ENCODE measurements at regions not wholly inside any gene's neighbourhood (a gene's known extent, or its start where the extent isn't known, plus 50 kb on each side); places are given as distances from the start of the nearest gene placed in this dataset.

DNA sequence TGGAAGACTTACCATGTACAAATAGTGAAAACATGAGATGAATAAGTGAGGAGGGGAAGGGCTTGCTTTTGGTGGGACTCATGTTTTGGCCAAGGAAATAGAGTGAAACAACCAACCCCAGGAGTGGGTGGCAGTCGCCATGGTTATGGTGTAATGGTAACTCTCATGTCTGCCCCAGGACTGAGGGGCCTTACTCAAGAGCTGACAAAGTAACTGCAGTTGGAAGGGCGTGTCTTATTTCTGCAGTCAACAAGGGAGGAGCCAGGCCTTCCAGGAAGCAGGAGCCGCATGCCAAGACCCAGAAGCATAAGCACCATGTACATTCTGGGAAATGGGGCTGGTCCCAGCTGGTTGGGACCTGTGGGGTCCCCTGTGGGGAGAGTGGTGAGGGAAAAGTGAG lies 108.5 kb downstream of the UNC5CL start:
- Mint-ChIP-seq H3K36me3 (no peaks in the 10 kb centered on the region), H3K27ac (no peak overlapping the region), H3K9me3 (no peaks in the 10 kb centered on the region), H3K4me1 (no peaks in the 10 kb centered on the region; the same call in 1 of the 2 replicates), H3K4me3 (no peak overlapping the region), H3K27me3 (ENCODE audit: low read depth) (peaks cover 21% of the 10 kb centered on the region)
- peak; percentile 76 for ATAC-seq
- ChIA-PET CTCF (no interaction called here), POLR2A (no interaction called here)
- DNase-seq (ENCODE audit: low spot score) = no peak
- TF ChIP-seq JUN (CRISPR knock-in tag; IDR thresholded peaks at IDR 0.05) (no peak), TEAD1 (CRISPR knock-in tag; IDR thresholded peaks at IDR 0.05) (no peak), SMAD4 (CRISPR knock-in tag; IDR thresholded peaks at IDR 0.05) (no peak), ZNF423 (CRISPR knock-in tag; IDR thresholded peaks at IDR 0.05) (no peak), PRDM15 (CRISPR knock-in tag; IDR thresholded peaks at IDR 0.05) (no peak)

GRCh38 chr6:40930045-40930444 lies 109.0 kb downstream of the UNC5CL start:
- Mint-ChIP-seq H3K9me3 (no peaks in the 10 kb centered on the region), H3K4me1 (no peaks in the 10 kb centered on the region; the same call in 1 of the 2 replicates), H3K27me3 (ENCODE audit: low read depth) (peaks cover 21% of the 10 kb centered on the region), H3K4me3 (no peak overlapping the region), H3K36me3 (no peaks in the 10 kb centered on the region), H3K27ac (no peak overlapping the region)
- TF ChIP-seq, protein P1, sequence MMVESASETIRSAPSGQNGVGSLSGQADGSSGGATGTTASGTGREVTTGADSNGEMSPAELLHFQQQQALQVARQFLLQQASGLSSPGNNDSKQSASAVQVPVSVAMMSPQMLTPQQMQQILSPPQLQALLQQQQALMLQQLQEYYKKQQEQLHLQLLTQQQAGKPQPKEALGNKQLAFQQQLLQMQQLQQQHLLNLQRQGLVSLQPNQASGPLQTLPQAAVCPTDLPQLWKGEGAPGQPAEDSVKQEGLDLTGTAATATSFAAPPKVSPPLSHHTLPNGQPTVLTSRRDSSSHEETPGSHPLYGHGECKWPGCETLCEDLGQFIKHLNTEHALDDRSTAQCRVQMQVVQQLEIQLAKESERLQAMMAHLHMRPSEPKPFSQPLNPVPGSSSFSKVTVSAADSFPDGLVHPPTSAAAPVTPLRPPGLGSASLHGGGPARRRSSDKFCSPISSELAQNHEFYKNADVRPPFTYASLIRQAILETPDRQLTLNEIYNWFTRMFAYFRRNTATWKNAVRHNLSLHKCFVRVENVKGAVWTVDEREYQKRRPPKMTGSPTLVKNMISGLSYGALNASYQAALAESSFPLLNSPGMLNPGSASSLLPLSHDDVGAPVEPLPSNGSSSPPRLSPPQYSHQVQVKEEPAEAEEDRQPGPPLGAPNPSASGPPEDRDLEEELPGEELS (CRISPR knock-in tag; IDR thresholded peaks at IDR 0.05) = no peak
- TF ChIP-seq, protein P2, sequence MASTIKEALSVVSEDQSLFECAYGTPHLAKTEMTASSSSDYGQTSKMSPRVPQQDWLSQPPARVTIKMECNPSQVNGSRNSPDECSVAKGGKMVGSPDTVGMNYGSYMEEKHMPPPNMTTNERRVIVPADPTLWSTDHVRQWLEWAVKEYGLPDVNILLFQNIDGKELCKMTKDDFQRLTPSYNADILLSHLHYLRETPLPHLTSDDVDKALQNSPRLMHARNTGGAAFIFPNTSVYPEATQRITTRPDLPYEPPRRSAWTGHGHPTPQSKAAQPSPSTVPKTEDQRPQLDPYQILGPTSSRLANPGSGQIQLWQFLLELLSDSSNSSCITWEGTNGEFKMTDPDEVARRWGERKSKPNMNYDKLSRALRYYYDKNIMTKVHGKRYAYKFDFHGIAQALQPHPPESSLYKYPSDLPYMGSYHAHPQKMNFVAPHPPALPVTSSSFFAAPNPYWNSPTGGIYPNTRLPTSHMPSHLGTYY (CRISPR knock-in tag; IDR thresholded peaks at IDR 0.05) = no peak
- no peak for TF ChIP-seq PRRX2 (CRISPR knock-in tag; IDR thresholded peaks at IDR 0.05)
- TF ChIP-seq MXD4 (CRISPR knock-in tag; IDR thresholded peaks at IDR 0.05; ENCODE audit: borderline replicate concordance) = no peak
- no peak for TF ChIP-seq ZNF219 (CRISPR knock-in tag; IDR thresholded peaks at IDR 0.05; ENCODE audit: borderline replicate concordance)
- TF ChIP-seq HMGXB4 (CRISPR knock-in tag; IDR thresholded peaks at IDR 0.05) = no peak
- no peak for TF ChIP-seq NFE2L1 (CRISPR knock-in tag; IDR thresholded peaks at IDR 0.05)
- no peak for TF ChIP-seq ZBTB21 (CRISPR knock-in tag; IDR thresholded peaks at IDR 0.05; ENCODE audit: borderline replicate concordance)
- TF ChIP-seq, protein P3, sequence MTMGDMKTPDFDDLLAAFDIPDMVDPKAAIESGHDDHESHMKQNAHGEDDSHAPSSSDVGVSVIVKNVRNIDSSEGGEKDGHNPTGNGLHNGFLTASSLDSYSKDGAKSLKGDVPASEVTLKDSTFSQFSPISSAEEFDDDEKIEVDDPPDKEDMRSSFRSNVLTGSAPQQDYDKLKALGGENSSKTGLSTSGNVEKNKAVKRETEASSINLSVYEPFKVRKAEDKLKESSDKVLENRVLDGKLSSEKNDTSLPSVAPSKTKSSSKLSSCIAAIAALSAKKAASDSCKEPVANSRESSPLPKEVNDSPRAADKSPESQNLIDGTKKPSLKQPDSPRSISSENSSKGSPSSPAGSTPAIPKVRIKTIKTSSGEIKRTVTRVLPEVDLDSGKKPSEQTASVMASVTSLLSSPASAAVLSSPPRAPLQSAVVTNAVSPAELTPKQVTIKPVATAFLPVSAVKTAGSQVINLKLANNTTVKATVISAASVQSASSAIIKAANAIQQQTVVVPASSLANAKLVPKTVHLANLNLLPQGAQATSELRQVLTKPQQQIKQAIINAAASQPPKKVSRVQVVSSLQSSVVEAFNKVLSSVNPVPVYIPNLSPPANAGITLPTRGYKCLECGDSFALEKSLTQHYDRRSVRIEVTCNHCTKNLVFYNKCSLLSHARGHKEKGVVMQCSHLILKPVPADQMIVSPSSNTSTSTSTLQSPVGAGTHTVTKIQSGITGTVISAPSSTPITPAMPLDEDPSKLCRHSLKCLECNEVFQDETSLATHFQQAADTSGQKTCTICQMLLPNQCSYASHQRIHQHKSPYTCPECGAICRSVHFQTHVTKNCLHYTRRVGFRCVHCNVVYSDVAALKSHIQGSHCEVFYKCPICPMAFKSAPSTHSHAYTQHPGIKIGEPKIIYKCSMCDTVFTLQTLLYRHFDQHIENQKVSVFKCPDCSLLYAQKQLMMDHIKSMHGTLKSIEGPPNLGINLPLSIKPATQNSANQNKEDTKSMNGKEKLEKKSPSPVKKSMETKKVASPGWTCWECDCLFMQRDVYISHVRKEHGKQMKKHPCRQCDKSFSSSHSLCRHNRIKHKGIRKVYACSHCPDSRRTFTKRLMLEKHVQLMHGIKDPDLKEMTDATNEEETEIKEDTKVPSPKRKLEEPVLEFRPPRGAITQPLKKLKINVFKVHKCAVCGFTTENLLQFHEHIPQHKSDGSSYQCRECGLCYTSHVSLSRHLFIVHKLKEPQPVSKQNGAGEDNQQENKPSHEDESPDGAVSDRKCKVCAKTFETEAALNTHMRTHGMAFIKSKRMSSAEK (CRISPR knock-in tag; IDR thresholded peaks at IDR 0.05; ENCODE audit: borderline replicate concordance) = no peak
- TF ChIP-seq FOXJ3 (CRISPR knock-in tag; IDR thresholded peaks at IDR 0.05; ENCODE audit: borderline replicate concordance) = no peak
- TF ChIP-seq, protein P4, sequence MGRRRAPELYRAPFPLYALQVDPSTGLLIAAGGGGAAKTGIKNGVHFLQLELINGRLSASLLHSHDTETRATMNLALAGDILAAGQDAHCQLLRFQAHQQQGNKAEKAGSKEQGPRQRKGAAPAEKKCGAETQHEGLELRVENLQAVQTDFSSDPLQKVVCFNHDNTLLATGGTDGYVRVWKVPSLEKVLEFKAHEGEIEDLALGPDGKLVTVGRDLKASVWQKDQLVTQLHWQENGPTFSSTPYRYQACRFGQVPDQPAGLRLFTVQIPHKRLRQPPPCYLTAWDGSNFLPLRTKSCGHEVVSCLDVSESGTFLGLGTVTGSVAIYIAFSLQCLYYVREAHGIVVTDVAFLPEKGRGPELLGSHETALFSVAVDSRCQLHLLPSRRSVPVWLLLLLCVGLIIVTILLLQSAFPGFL (CRISPR knock-in tag; IDR thresholded peaks at IDR 0.05; ENCODE audit: borderline replicate concordance) = no peak
- TF ChIP-seq GTF2I (CRISPR knock-in tag; conservative IDR thresholded peaks at IDR 0.05) = no peak
- TF ChIP-seq ELF4 (CRISPR knock-in tag; IDR thresholded peaks at IDR 0.05; ENCODE audit: low read depth) = no peak
- CTCF ChIA-PET = no interaction called here
- ATAC-seq = no peak
- POLR2A ChIA-PET = no interaction called here
- no peak for DNase-seq (ENCODE audit: low spot score)
